ENCODE measurements at regions not wholly inside any gene's neighbourhood (a gene's known extent, or its start where the extent isn't known, plus 50 kb on each side); places are given as distances from the start of the nearest gene placed in this dataset.
"Not testable (repeated sequence)": the region's sequence is repeated elsewhere in the genome, so short reads cannot be mapped to it uniquely, and the experiment has no call there.

DNA sequence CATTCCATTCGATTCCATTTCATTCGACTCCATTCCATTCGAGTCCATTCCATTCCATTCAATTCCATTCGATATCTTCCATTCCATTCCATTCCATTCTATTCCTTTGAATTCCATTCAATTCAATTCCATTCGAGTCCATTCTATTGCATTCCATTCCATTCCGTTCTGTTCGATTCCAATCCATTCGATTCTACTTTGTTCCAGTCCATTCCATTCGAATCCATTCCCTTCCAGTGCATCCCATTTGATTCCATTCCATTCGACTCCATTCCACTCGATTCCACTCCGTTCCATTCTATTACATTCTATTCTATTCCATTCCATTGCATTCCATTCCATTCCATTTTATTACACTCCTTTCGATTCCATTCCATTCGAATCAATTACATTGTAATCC lies 2588.5 kb upstream of the TPTE start:
- not testable (repeated sequence) for H3K4me3 ChIP-seq (ENCODE audit: insufficient read depth, low read length); H3K36me3 ChIP-seq (ENCODE audit: insufficient read depth, low read length); H2AFZ ChIP-seq (ENCODE audit: low read length); DNase-seq (ENCODE audit: insufficient read length, low spot score, missing footprints); H3K79me2 ChIP-seq (ENCODE audit: insufficient read depth, low read length); H3K4me2 ChIP-seq (ENCODE audit: insufficient read depth, low read length); H3K4me1 ChIP-seq (ENCODE audit: insufficient read depth, low read length); H4K20me1 ChIP-seq (ENCODE audit: insufficient read depth, low read length); H3K27me3 ChIP-seq (ENCODE audit: insufficient read depth, low read length); H3K27ac ChIP-seq (ENCODE audit: low read depth, low read length)
- H3K9me3 ChIP-seq (ENCODE audit: low read depth, low read length): peaks cover 55% of the 10 kb centered on the region

GRCh38 chr21:7933923-7934322 lies 2587.5 kb upstream of the TPTE start:
- Histone ChIP-seq H3K4me1 (ENCODE audit: insufficient read depth, low read length) (no peaks in the 10 kb centered on the region), H3K4me2 (ENCODE audit: insufficient read depth, low read length) (no peak overlapping the region), H3K9me3 (ENCODE audit: low read depth, low read length) (peaks cover 54% of the 10 kb centered on the region), H4K20me1 (ENCODE audit: insufficient read depth, low read length) (no peaks in the 10 kb centered on the region), H3K4me3 (ENCODE audit: insufficient read depth, low read length) (no peak overlapping the region), H2AFZ (ENCODE audit: low read length) (no peak overlapping the region), H3K36me3 (ENCODE audit: insufficient read depth, low read length) (no peaks in the 10 kb centered on the region), H3K79me2 (ENCODE audit: insufficient read depth, low read length) (no peaks in the 10 kb centered on the region), H3K27me3 (ENCODE audit: insufficient read depth, low read length) (no peaks in the 10 kb centered on the region), H3K27ac (ENCODE audit: low read depth, low read length) (no peak overlapping the region)
- no peak for DNase-seq (ENCODE audit: insufficient read length, low spot score, missing footprints)
- no peak for TF ChIP-seq CTCF (IDR thresholded peaks at IDR 0.05; ENCODE audit: extremely low read depth, low read depth, low read length)

GRCh38 chr21:7937297-7937696 lies 2584.1 kb upstream of the TPTE start:
- not testable (repeated sequence) for H3K4me3 ChIP-seq (ENCODE audit: insufficient read depth, low read length); H3K27ac ChIP-seq (ENCODE audit: low read depth, low read length); H3K4me2 ChIP-seq (ENCODE audit: insufficient read depth, low read length); DNase-seq (ENCODE audit: insufficient read length, low spot score, missing footprints); H3K4me1 ChIP-seq (ENCODE audit: insufficient read depth, low read length); H4K20me1 ChIP-seq (ENCODE audit: insufficient read depth, low read length); H2AFZ ChIP-seq (ENCODE audit: low read length); H3K36me3 ChIP-seq (ENCODE audit: insufficient read depth, low read length); H3K27me3 ChIP-seq (ENCODE audit: insufficient read depth, low read length); H3K79me2 ChIP-seq (ENCODE audit: insufficient read depth, low read length)
- peaks cover 60% of the 10 kb centered on the region for H3K9me3 ChIP-seq (ENCODE audit: low read depth, low read length)

DNA sequence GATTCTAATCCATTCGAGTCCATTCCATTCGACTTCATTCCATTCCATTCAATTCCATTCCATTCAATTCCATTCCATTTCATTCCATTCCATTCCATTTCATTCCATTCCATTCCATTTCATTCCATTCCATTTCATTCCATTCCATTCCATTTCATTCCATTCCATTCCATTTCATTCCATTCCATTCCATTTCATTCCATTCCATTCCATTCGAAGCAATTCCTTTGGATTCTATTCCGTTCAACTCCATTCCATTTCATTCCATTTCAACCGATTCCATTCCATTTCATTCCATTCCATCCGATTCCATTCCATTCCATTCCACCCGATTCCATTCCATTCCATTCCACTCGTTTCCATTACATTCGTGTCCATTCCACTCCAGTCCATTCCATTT lies 2583.2 kb upstream of the TPTE start:
- H3K9me3 ChIP-seq (ENCODE audit: low read depth, low read length): peaks cover 64% of the 10 kb centered on the region
- H3K27ac ChIP-seq (ENCODE audit: low read depth, low read length); H4K20me1 ChIP-seq (ENCODE audit: insufficient read depth, low read length); H3K4me2 ChIP-seq (ENCODE audit: insufficient read depth, low read length); H3K27me3 ChIP-seq (ENCODE audit: insufficient read depth, low read length); H2AFZ ChIP-seq (ENCODE audit: low read length); H3K36me3 ChIP-seq (ENCODE audit: insufficient read depth, low read length); H3K79me2 ChIP-seq (ENCODE audit: insufficient read depth, low read length); H3K4me3 ChIP-seq (ENCODE audit: insufficient read depth, low read length); H3K4me1 ChIP-seq (ENCODE audit: insufficient read depth, low read length); DNase-seq (ENCODE audit: insufficient read length, low spot score, missing footprints): not testable (repeated sequence)

DNA sequence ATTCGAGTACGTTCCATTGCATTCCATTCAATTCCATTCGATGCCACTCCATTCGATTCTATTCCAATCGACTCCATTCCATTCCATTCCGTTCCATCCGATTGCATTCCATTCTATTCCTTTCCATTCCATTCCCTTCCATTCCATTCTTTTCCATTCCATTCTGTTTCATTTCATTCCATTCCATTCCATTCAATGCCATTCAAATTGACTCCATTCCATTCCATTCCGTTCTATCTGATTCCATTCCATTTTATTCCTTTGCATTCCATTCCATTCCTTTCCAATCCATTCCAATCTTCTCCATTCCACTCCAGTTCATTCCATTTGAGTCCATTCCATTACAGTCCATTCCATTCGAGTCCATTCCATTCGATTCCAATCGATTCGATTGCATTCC lies 2580.0 kb upstream of the TPTE start:
- H2AFZ ChIP-seq (ENCODE audit: low read length); H3K27me3 ChIP-seq (ENCODE audit: insufficient read depth, low read length); H3K36me3 ChIP-seq (ENCODE audit: insufficient read depth, low read length); H3K4me2 ChIP-seq (ENCODE audit: insufficient read depth, low read length); H3K27ac ChIP-seq (ENCODE audit: low read depth, low read length); H3K4me1 ChIP-seq (ENCODE audit: insufficient read depth, low read length); H3K79me2 ChIP-seq (ENCODE audit: insufficient read depth, low read length); H3K4me3 ChIP-seq (ENCODE audit: insufficient read depth, low read length); H4K20me1 ChIP-seq (ENCODE audit: insufficient read depth, low read length); DNase-seq (ENCODE audit: insufficient read length, low spot score, missing footprints): not testable (repeated sequence)
- H3K9me3 ChIP-seq (ENCODE audit: low read depth, low read length): peaks cover 71% of the 10 kb centered on the region

- not testable (repeated sequence) for H3K4me3 ChIP-seq (ENCODE audit: insufficient read depth, low read length); H3K36me3 ChIP-seq (ENCODE audit: insufficient read depth, low read length)
Observed at GRCh38 chr21:7942219-7942618, 2579.2 kb upstream of the TPTE start.

GRCh38 chr21:7943534-7943933 lies 2577.8 kb upstream of the TPTE start:
- H3K36me3 ChIP-seq (ENCODE audit: insufficient read depth, low read length); DNase-seq (ENCODE audit: insufficient read length, low spot score, missing footprints); H2AFZ ChIP-seq (ENCODE audit: low read length); H3K4me3 ChIP-seq (ENCODE audit: insufficient read depth, low read length); H3K4me1 ChIP-seq (ENCODE audit: insufficient read depth, low read length); H3K27ac ChIP-seq (ENCODE audit: low read depth, low read length); H3K4me2 ChIP-seq (ENCODE audit: insufficient read depth, low read length); H3K27me3 ChIP-seq (ENCODE audit: insufficient read depth, low read length); H4K20me1 ChIP-seq (ENCODE audit: insufficient read depth, low read length); H3K79me2 ChIP-seq (ENCODE audit: insufficient read depth, low read length): not testable (repeated sequence)
- H3K9me3 ChIP-seq (ENCODE audit: low read depth, low read length): peaks cover 79% of the 10 kb centered on the region

More at GRCh38 chr21:7942219-7942618, 2579.2 kb upstream of the TPTE start:
- not testable (repeated sequence) for H3K27me3 ChIP-seq (ENCODE audit: insufficient read depth, low read length); DNase-seq (ENCODE audit: insufficient read length, low spot score, missing footprints); H3K79me2 ChIP-seq (ENCODE audit: insufficient read depth, low read length); H4K20me1 ChIP-seq (ENCODE audit: insufficient read depth, low read length); H3K4me2 ChIP-seq (ENCODE audit: insufficient read depth, low read length); H3K27ac ChIP-seq (ENCODE audit: low read depth, low read length); H2AFZ ChIP-seq (ENCODE audit: low read length); H3K4me1 ChIP-seq (ENCODE audit: insufficient read depth, low read length)
- peaks cover 76% of the 10 kb centered on the region for H3K9me3 ChIP-seq (ENCODE audit: low read depth, low read length)
